GM19395 (cell line): ENCODE measurements at regions not wholly inside any gene's neighbourhood (a gene's known extent, or its start where the extent isn't known, plus 50 kb on each side); places are given as distances from the start of the nearest gene placed in this dataset.
"Not testable (repeated sequence)": the region's sequence is repeated elsewhere in the genome, so short reads cannot be mapped to it uniquely, and the experiment has no call there.

Source experiments
- ATAC-seq: cut with Tn5 transposase; IDR thresholded peaks from one replicate; pipeline ENCODE4 v1.9.1; 2021; ENCODE audit warnings: mild to moderate bottlenecking, moderate library complexity; ENCODE audit not compliant: unreplicated experiment

GRCh38 chr9:25102204-25102603, 556.5 kb upstream of the IZUMO3 start:
- not testable (repeated sequence) for ATAC-seq

- no peak for ATAC-seq
Observed at GRCh38 chr9:25094518-25094917, 548.8 kb upstream of the IZUMO3 start.

DNA sequence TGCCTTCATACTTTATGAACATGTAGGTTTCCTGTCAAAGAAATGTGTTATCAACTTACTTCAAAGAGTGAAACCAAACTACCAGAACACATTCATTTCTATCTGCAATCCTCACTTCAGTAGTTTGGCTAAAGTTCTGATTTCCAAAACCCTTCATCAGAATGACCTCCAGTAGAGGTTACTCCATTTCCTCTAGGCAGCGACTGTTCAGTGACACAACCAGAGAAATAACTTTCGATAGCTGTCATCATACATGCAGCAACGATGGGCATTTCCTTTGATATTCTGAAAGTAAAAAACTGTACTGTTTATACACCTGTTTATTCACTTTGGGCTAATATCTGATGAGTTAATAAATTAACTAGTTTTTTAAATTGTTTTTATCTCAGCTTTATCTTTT, 532.5 kb upstream of the IZUMO3 start:
- no peak for ATAC-seq

GRCh38 chr9:25048098-25048724, 502.5 kb upstream of the IZUMO3 start:
- ATAC-seq: no peak

DNA sequence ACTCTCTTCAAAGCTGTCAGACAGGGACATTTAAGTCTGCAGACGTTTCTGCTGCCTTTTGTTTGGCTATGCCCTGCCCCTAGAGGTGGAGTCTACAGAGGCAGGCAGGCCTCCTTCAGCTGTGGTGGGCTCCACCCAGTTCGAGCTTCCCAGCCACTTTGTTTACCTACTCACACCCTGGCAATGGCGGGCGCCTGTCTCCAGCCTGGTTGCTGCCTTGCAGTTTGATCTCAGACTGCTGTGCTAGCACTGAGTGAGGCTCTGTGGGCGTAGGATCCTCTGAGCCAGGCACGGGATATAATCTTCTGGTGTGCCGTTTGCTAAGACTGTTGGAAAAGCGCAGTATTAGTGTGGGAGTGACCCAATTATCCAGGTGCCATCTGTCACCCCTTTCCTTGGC, 499.8 kb upstream of the IZUMO3 start:
- ATAC-seq: not testable (repeated sequence)

DNA sequence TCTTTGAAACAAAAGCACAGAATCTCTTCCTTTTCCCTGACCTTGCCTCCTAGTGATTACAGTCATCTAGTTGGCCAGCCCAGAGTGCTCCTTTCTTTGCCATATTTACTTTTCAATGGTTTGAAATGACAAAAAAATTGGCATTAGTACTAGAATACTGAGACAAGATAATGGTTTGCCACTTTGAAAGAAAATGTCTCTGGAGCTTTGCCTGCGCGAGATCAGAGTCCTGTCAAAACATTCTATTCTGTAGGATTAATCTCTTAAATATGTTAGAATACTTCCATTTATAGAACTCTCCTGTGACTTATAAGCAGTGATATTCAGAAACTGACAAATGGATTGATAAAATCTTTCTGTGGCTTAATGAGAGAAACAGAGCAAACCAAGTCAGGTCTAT, 484.0 kb upstream of the IZUMO3 start:
- no peak for ATAC-seq

DNA sequence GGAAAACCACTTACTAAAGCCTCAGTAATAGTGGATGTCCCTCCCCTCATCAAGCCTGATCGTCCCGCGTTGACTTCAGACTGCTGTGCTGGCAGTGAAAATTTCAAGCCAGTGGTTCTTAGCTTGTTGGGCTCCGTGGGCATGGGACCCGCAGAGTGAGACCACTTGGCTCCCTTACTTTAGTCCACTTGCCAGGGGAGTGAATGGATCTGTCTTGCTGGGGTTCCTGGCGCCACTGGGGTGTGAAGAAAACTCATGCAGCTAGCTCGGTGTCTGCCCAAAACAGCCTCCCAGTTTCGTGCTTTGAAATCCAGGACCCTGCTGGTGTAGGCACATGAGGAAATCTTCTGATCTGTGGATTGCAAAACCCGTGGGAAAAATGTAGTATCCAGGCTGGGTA, 480.0 kb upstream of the IZUMO3 start:
- ATAC-seq: no peak

GRCh38 chr9:25025156-25025555, 479.5 kb upstream of the IZUMO3 start:
- no peak for ATAC-seq

GRCh38 chr9:25017779-25018178, 472.1 kb upstream of the IZUMO3 start:
- no peak for ATAC-seq

- ATAC-seq: no peak
Observed at GRCh38 chr9:25010027-25010662, 464.4 kb upstream of the IZUMO3 start.

- ATAC-seq: no peak
Observed at GRCh38 chr9:25003686-25004085, 458.0 kb upstream of the IZUMO3 start.

DNA sequence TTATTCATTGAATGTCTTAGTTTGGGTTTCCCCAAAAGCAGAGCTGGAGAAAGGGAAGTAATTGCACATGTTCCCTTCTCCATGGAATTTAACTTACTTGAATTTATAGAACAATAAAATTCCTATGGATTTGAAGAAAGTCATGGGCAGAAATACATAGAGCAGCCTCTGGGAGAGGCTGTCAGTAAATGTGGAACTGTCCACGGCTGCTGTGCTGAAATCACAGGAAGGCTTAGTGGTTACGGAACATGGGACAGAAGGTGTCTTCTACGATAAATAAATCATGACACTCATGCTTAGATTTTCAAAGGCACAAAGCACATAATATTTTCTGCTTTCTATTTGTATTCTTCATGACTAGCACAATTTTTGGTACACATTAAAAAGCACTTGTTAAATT, 440.6 kb upstream of the IZUMO3 start:
- ATAC-seq: no peak

DNA sequence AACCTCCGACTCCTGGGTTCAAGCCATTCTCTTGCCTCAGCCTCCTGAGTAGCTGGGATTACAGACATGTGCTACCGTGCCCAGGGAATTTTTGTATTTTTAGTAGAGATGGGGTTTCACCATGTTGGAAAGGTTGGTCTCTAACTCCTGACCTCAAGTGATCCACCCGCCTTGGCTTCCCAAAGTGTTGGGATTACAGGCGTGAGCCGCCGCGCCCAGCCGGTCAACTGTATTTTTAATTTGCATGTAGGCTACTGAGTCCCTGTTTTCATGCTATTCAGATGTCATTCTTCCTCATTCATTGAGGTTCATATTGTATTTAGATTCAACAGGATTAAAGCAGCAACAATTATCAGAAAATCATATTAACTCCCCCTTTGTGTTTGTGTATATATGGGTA, 425.1 kb upstream of the IZUMO3 start:
- not testable (repeated sequence) for ATAC-seq

DNA sequence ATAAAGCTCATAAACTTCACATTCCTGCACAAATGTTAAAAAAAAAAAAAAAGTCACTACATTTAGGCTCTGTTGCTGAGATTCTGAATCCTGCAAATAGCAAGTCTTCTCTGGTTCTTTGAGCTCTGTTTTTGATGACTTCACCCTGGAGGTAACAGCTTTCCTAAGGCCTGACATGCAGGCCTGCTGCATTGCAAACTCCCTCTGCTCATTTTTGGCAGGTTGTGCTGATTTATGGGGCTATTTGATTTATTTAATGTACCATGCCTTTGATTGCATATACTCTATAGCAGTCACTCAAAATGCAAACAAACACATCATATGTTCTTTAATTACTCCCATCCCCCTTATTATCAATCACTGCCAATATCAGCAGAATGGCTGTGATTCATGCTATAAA, 416.1 kb upstream of the IZUMO3 start:
- no peak for ATAC-seq

DNA sequence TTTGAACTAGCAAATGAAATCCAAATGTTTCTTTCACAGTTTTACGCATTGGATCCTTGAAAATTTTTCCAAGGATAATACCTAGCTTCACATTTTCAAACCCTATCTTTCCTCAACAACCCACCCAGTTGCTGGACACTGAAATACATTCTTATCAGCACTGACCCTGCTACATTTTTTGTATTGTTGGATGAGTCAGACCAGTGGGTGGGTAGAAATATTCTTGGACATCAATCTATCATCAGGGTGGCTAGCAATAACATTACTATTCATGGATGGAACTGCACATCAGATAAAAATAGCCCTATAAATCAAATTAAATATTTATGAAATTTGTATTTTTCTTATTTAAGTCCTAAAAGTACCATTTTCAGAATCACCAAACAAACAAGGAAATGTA, 407.4 kb upstream of the IZUMO3 start:
- no peak for ATAC-seq

GRCh38 chr9:24939109-24939850, 393.6 kb upstream of the IZUMO3 start:
- ATAC-seq: no peak

GRCh38 chr9:24936117-24936516, 390.4 kb upstream of the IZUMO3 start:
- no peak for ATAC-seq

DNA sequence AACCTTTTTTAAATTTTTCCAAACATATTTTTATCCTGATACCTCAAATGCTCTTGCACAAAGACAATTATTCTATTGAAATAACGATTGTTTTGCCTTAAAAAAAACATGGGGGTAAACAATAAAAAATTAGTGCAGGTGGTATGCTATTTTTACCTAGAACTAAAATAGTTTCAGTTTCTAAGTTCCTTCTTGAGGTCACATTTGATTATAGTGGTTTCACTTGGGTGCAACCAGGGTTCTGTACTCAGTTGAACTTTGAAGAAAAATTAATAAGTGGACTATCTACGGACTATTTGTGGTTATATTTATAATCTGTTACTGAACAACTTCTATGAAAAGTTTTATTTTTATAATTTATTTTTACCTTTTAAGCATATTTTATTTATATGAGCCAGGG, 387.1 kb upstream of the IZUMO3 start:
- peak; percentile 70 for ATAC-seq

- ATAC-seq: no peak
Observed at GRCh38 chr9:24931894-24932293, 386.2 kb upstream of the IZUMO3 start.

- no peak for ATAC-seq
Observed at GRCh38 chr9:24912767-24913166, 367.1 kb upstream of the IZUMO3 start.

DNA sequence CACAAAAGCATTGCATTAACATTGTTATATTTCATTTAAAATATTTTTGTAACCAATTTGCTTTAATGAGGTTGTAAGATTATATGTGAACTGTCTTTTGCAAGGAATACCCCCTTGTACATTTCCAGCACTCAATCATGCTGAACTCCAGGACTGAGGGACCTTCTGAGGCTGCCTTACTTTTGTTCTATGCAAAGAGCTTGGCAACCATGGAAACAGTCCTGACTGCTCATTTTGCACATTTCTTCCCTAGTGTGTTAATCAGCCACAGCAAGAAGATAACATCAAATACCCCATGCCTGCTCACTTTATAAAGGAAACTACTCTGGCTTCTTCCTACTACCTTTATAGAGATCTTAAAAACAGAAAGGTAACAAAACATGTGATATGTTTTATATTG, 355.6 kb upstream of the IZUMO3 start:
- no peak for ATAC-seq

GRCh38 chr9:24900179-24900578, 354.5 kb upstream of the IZUMO3 start:
- no peak for ATAC-seq
